GM12878 (cell line): ENCODE measurements at regions not wholly inside any gene's neighbourhood (a gene's known extent, or its start where the extent isn't known, plus 50 kb on each side); places are given as distances from the start of the nearest gene placed in this dataset.

Source experiments
- EP300 ChIP-seq, 2 experiments: fragments of 150-350 bp in 1 of 2; IDR thresholded peaks; 2 replicates each; pipeline ENCODE4 v1.6.1; 2011 to 2012; ENCODE audit warnings: low read depth in 2 of 2, low read length in 2 of 2, borderline replicate concordance in 1 of 2, improper control_type of control experiment in 1 of 2, inconsistent platforms in 1 of 2; ENCODE audit not compliant: control insufficient read depth in 1 of 2
- IKZF2 ChIP-seq, 2 experiments: fragments of 450-650 bp; IDR thresholded peaks; 2 replicates each; pipeline ENCODE4 v1.6.1; 2017; ENCODE audit warnings: mild to moderate bottlenecking in 2 of 2, moderate library complexity in 2 of 2
- KAT2A ChIP-seq: conservative IDR thresholded peaks from 2 replicates; pipeline ENCODE4 v1.6.1; 2011; ENCODE audit warnings: low read depth, low read length; ENCODE audit not compliant: control insufficient read depth
- PAX5 ChIP-seq: IDR thresholded peaks from 2 replicates; pipeline ENCODE4 v1.6.1; 2011; ENCODE audit warnings: low read depth, low read length, borderline replicate concordance
- RELA ChIP-seq: fragments of 450-650 bp; IDR thresholded peaks from 2 replicates; pipeline ENCODE4 v1.8.0; 2014; ENCODE audit warnings: borderline replicate concordance; ENCODE audit not compliant: partially characterized antibody
- SMAD5 ChIP-seq: IDR thresholded peaks from 2 replicates; pipeline ENCODE4 v1.6.1; 2016; ENCODE audit warnings: antibody characterized with exemption, low read depth
- TBL1XR1 ChIP-seq: IDR thresholded peaks from 2 replicates; pipeline ENCODE4 v1.6.1; 2012; ENCODE audit warnings: low read depth, low read length, improper control_type of control experiment
- WRNIP1 ChIP-seq: IDR thresholded peaks from 2 replicates; pipeline ENCODE4 v1.6.1; 2011; ENCODE audit warnings: low read depth, low read length, improper control_type of control experiment, borderline replicate concordance
- ZBTB4 ChIP-seq: fragments of 450-650 bp; formaldehyde crosslinking; IDR thresholded peaks from 2 replicates; pipeline ENCODE4 v1.4.0; 2022; ENCODE audit warnings: mild to moderate bottlenecking, moderate library complexity
- TF ChIP-seq, protein P1 (sequence below): IDR thresholded peaks from 2 replicates; pipeline ENCODE4 v1.6.1; 2012; ENCODE audit warnings: mild to moderate bottlenecking, low read depth, low read length

DNA sequence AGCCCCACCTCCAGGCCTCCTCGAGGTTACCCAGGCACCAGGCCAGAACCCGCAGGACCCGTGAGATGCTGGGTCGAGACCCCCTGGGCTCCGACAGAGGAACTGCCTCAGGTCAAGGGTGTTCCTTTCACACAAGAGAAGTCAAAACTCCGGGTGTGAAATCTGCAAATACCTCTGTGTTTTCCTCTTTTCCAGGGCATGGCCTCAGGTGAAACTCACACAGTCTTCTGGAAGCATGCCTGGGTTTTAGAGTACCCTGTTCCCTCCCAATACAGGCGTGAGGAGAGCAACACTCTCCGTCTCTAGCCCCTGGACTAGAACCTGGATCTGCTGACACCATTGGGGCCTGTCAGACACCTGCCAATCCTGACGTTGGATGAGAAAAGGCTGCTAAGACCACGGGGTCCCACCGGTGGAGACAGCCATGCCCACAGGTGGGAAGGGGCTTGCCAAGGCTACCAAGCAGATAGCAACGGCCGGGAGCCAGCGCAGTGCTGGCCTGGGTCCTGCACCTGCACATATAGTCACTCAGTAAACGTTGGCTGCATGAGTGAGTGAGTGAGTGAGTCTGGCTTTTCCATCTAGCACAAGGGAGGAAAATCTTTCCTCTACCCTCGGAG is 182.0 kb upstream of the PPP1R26 start (continued):
- no peak for TF ChIP-seq ZBTB4 (CRISPR knock-in tag)
- no peak for TF ChIP-seq WRNIP1
- TF ChIP-seq SMAD5 = no peak
- no peak for TF ChIP-seq KAT2A
- no peak for TF ChIP-seq EP300 (IDR thresholded peaks at IDR 0.05; ENCODE audit: borderline replicate concordance in 1 of 2, control insufficient read depth in 1 of 2, low read depth in 2 of 2, low read length in 2 of 2)
- TF ChIP-seq PAX5 = no peak
- TF ChIP-seq, protein P1, sequence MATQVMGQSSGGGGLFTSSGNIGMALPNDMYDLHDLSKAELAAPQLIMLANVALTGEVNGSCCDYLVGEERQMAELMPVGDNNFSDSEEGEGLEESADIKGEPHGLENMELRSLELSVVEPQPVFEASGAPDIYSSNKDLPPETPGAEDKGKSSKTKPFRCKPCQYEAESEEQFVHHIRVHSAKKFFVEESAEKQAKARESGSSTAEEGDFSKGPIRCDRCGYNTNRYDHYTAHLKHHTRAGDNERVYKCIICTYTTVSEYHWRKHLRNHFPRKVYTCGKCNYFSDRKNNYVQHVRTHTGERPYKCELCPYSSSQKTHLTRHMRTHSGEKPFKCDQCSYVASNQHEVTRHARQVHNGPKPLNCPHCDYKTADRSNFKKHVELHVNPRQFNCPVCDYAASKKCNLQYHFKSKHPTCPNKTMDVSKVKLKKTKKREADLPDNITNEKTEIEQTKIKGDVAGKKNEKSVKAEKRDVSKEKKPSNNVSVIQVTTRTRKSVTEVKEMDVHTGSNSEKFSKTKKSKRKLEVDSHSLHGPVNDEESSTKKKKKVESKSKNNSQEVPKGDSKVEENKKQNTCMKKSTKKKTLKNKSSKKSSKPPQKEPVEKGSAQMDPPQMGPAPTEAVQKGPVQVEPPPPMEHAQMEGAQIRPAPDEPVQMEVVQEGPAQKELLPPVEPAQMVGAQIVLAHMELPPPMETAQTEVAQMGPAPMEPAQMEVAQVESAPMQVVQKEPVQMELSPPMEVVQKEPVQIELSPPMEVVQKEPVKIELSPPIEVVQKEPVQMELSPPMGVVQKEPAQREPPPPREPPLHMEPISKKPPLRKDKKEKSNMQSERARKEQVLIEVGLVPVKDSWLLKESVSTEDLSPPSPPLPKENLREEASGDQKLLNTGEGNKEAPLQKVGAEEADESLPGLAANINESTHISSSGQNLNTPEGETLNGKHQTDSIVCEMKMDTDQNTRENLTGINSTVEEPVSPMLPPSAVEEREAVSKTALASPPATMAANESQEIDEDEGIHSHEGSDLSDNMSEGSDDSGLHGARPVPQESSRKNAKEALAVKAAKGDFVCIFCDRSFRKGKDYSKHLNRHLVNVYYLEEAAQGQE = no peak
- no peak for TF ChIP-seq TBL1XR1
- no peak for TF ChIP-seq IKZF2 (IDR thresholded peaks at IDR 0.05)
- no peak for TF ChIP-seq RELA
